ENCODE measurements at regions not wholly inside any gene's neighbourhood (a gene's known extent, or its start where the extent isn't known, plus 50 kb on each side); places are given as distances from the start of the nearest gene placed in this dataset.

- ATAC-seq: no peak
- no peaks in the 10 kb centered on the region for H3K36me3 Mint-ChIP-seq (ENCODE audit: low read depth)
- H3K9me3 Mint-ChIP-seq (ENCODE audit: insufficient read depth): no peaks in the 10 kb centered on the region
- H3K27me3 Mint-ChIP-seq (ENCODE audit: low read depth): no peaks in the 10 kb centered on the region
- CTCF ChIA-PET: no interaction called here
- H3K27ac Mint-ChIP-seq: no peak overlapping the region
- no peak for DNase-seq
- POLR2A ChIA-PET: no interaction called here
- H3K4me1 Mint-ChIP-seq (ENCODE audit: low read depth): no peaks in the 10 kb centered on the region
- no peak overlapping the region for H3K4me3 Mint-ChIP-seq
These were observed 246.9 kb downstream of the VGLL3 start for GRCh38 chr3:86744051-86744450.

GRCh38 chr3:86743233-86743632 lies 247.7 kb downstream of the VGLL3 start:
- ATAC-seq (no peak), DNase-seq (no peak)
- Mint-ChIP-seq H3K4me3 (no peak overlapping the region), H3K9me3 (ENCODE audit: insufficient read depth) (no peaks in the 10 kb centered on the region), H3K27me3 (ENCODE audit: low read depth) (no peaks in the 10 kb centered on the region), H3K36me3 (ENCODE audit: low read depth) (no peaks in the 10 kb centered on the region), H3K4me1 (ENCODE audit: low read depth) (no peaks in the 10 kb centered on the region), H3K27ac (no peak overlapping the region)
- POLR2A ChIA-PET: no interaction called here
- CTCF ChIA-PET: no interaction called here

GRCh38 chr3:86740751-86741150 lies 250.2 kb downstream of the VGLL3 start:
- ATAC-seq (no peak), DNase-seq (no peak)
- H3K4me1 Mint-ChIP-seq (ENCODE audit: low read depth): no peaks in the 10 kb centered on the region
- no peaks in the 10 kb centered on the region for H3K9me3 Mint-ChIP-seq (ENCODE audit: insufficient read depth)
- H3K36me3 Mint-ChIP-seq (ENCODE audit: low read depth): no peaks in the 10 kb centered on the region
- POLR2A ChIA-PET: no interaction called here
- H3K4me3 Mint-ChIP-seq: no peak overlapping the region
- H3K27me3 Mint-ChIP-seq (ENCODE audit: low read depth): no peaks in the 10 kb centered on the region
- CTCF ChIA-PET: no interaction called here
- no peak overlapping the region for H3K27ac Mint-ChIP-seq

GRCh38 chr3:86739244-86739643 lies 251.7 kb downstream of the VGLL3 start:
- no peak overlapping the region for H3K4me3 Mint-ChIP-seq
- ChIA-PET CTCF (no interaction called here), POLR2A (no interaction called here)
- no peaks in the 10 kb centered on the region for H3K36me3 Mint-ChIP-seq (ENCODE audit: low read depth)
- DNase-seq (no peak), ATAC-seq (no peak)
- no peaks in the 10 kb centered on the region for H3K4me1 Mint-ChIP-seq (ENCODE audit: low read depth)
- no peak overlapping the region for H3K27ac Mint-ChIP-seq
- H3K27me3 Mint-ChIP-seq (ENCODE audit: low read depth): no peaks in the 10 kb centered on the region
- peaks cover 5% of the 10 kb centered on the region for H3K9me3 Mint-ChIP-seq (ENCODE audit: insufficient read depth)

GRCh38 chr3:86738684-86739083 lies 252.3 kb downstream of the VGLL3 start:
- H3K27me3 Mint-ChIP-seq (ENCODE audit: low read depth): no peaks in the 10 kb centered on the region
- no peaks in the 10 kb centered on the region for H3K36me3 Mint-ChIP-seq (ENCODE audit: low read depth)
- ATAC-seq: no peak
- no peak overlapping the region for H3K27ac Mint-ChIP-seq
- DNase-seq: no peak
- H3K4me1 Mint-ChIP-seq (ENCODE audit: low read depth): no peaks in the 10 kb centered on the region
- peaks cover 5% of the 10 kb centered on the region for H3K9me3 Mint-ChIP-seq (ENCODE audit: insufficient read depth)
- ChIA-PET CTCF (no interaction called here), POLR2A (no interaction called here)
- no peak overlapping the region for H3K4me3 Mint-ChIP-seq

- no peaks in the 10 kb centered on the region for H3K27me3 Mint-ChIP-seq (ENCODE audit: low read depth)
- ATAC-seq (no peak), DNase-seq (no peak)
- H3K9me3 Mint-ChIP-seq (ENCODE audit: insufficient read depth): peaks cover 5% of the 10 kb centered on the region
- H3K4me3 Mint-ChIP-seq: no peak overlapping the region
- no peak overlapping the region for H3K27ac Mint-ChIP-seq
- CTCF ChIA-PET: no interaction called here
- H3K36me3 Mint-ChIP-seq (ENCODE audit: low read depth): no peaks in the 10 kb centered on the region
- H3K4me1 Mint-ChIP-seq (ENCODE audit: low read depth): no peaks in the 10 kb centered on the region
- POLR2A ChIA-PET: no interaction called here
These were observed 253.4 kb downstream of the VGLL3 start for GRCh38 chr3:86737517-86737916.

GRCh38 chr3:86733257-86733656 lies 257.7 kb downstream of the VGLL3 start:
- Mint-ChIP-seq H3K4me1 (ENCODE audit: low read depth) (no peaks in the 10 kb centered on the region), H3K36me3 (ENCODE audit: low read depth) (no peaks in the 10 kb centered on the region), H3K27me3 (ENCODE audit: low read depth) (no peaks in the 10 kb centered on the region), H3K27ac (no peak overlapping the region), H3K9me3 (ENCODE audit: insufficient read depth) (peaks cover 8% of the 10 kb centered on the region), H3K4me3 (no peak overlapping the region)
- DNase-seq: no peak
- CTCF ChIA-PET: no interaction called here
- POLR2A ChIA-PET: no interaction called here
- ATAC-seq: no peak

GRCh38 chr3:86731501-86731901 lies 259.4 kb downstream of the VGLL3 start:
- H3K36me3 Mint-ChIP-seq (ENCODE audit: low read depth): no peaks in the 10 kb centered on the region
- peaks cover 8% of the 10 kb centered on the region for H3K9me3 Mint-ChIP-seq (ENCODE audit: insufficient read depth)
- ChIA-PET CTCF (no interaction called here), POLR2A (no interaction called here)
- no peaks in the 10 kb centered on the region for H3K27me3 Mint-ChIP-seq (ENCODE audit: low read depth)
- H3K27ac Mint-ChIP-seq: no peak overlapping the region
- H3K4me3 Mint-ChIP-seq: no peak overlapping the region
- DNase-seq (no peak), ATAC-seq (no peak)
- no peaks in the 10 kb centered on the region for H3K4me1 Mint-ChIP-seq (ENCODE audit: low read depth)

GRCh38 chr3:86723433-86723832 lies 267.5 kb downstream of the VGLL3 start:
- ATAC-seq (no peak), DNase-seq (no peak)
- ChIA-PET CTCF (no interaction called here), POLR2A (no interaction called here)
- Mint-ChIP-seq H3K27ac (no peak overlapping the region), H3K36me3 (ENCODE audit: low read depth) (no peaks in the 10 kb centered on the region), H3K4me3 (no peak overlapping the region), H3K9me3 (ENCODE audit: insufficient read depth) (no peaks in the 10 kb centered on the region), H3K27me3 (ENCODE audit: low read depth) (no peaks in the 10 kb centered on the region), H3K4me1 (ENCODE audit: low read depth) (no peaks in the 10 kb centered on the region)

GRCh38 chr3:86711634-86712033 lies 279.3 kb downstream of the VGLL3 start:
- Mint-ChIP-seq H3K9me3 (ENCODE audit: insufficient read depth) (peaks cover 5% of the 10 kb centered on the region), H3K27ac (no peak overlapping the region), H3K27me3 (ENCODE audit: low read depth) (no peaks in the 10 kb centered on the region), H3K36me3 (ENCODE audit: low read depth) (no peaks in the 10 kb centered on the region), H3K4me1 (ENCODE audit: low read depth) (no peaks in the 10 kb centered on the region), H3K4me3 (no peak overlapping the region)
- ATAC-seq (no peak), DNase-seq (no peak)
- ChIA-PET CTCF (no interaction called here), POLR2A (no interaction called here)

- Mint-ChIP-seq H3K4me3 (no peak overlapping the region), H3K9me3 (ENCODE audit: insufficient read depth) (peaks cover under 1% of the 10 kb centered on the region), H3K4me1 (ENCODE audit: low read depth) (no peaks in the 10 kb centered on the region), H3K36me3 (ENCODE audit: low read depth) (no peaks in the 10 kb centered on the region), H3K27ac (no peak overlapping the region), H3K27me3 (ENCODE audit: low read depth) (no peaks in the 10 kb centered on the region)
- ATAC-seq: no peak
- POLR2A ChIA-PET: no interaction called here
- no peak for DNase-seq
- CTCF ChIA-PET: no interaction called here
These were observed 282.1 kb downstream of the VGLL3 start for GRCh38 chr3:86708893-86709292.

- POLR2A ChIA-PET: no interaction called here
- CTCF ChIA-PET: no interaction called here
- DNase-seq (no peak), ATAC-seq (no peak)
- Mint-ChIP-seq H3K9me3 (ENCODE audit: insufficient read depth) (no peaks in the 10 kb centered on the region), H3K27ac (no peak overlapping the region), H3K4me3 (no peak overlapping the region), H3K4me1 (ENCODE audit: low read depth) (no peaks in the 10 kb centered on the region), H3K27me3 (ENCODE audit: low read depth) (no peaks in the 10 kb centered on the region), H3K36me3 (ENCODE audit: low read depth) (no peaks in the 10 kb centered on the region)
These were observed 288.5 kb downstream of the VGLL3 start for GRCh38 chr3:86702381-86702958.

- no peak overlapping the region for H3K4me3 Mint-ChIP-seq
- ChIA-PET CTCF (no interaction called here), POLR2A (no interaction called here)
- H3K4me1 Mint-ChIP-seq (ENCODE audit: low read depth): no peaks in the 10 kb centered on the region
- ATAC-seq: no peak
- no peaks in the 10 kb centered on the region for H3K9me3 Mint-ChIP-seq (ENCODE audit: insufficient read depth)
- no peaks in the 10 kb centered on the region for H3K27me3 Mint-ChIP-seq (ENCODE audit: low read depth)
- DNase-seq: no peak
- H3K27ac Mint-ChIP-seq: no peak overlapping the region
- no peaks in the 10 kb centered on the region for H3K36me3 Mint-ChIP-seq (ENCODE audit: low read depth)
These were observed 295.2 kb downstream of the VGLL3 start for GRCh38 chr3:86695752-86696151.
